Tongue (tissue), 1 donor: ENCODE measurements at regions not wholly inside any gene's neighbourhood (a gene's known extent, or its start where the extent isn't known, plus 50 kb on each side); places are given as distances from the start of the nearest gene placed in this dataset.

Experiments used
- DNase-seq: peaks from one replicate; pipeline ENCODE4 v3.0.0-alpha.2; 2015

GRCh38 chr3:124200407-124200806 lies 208.5 kb upstream of the ROPN1 start:
- DNase-seq: no peak

DNA sequence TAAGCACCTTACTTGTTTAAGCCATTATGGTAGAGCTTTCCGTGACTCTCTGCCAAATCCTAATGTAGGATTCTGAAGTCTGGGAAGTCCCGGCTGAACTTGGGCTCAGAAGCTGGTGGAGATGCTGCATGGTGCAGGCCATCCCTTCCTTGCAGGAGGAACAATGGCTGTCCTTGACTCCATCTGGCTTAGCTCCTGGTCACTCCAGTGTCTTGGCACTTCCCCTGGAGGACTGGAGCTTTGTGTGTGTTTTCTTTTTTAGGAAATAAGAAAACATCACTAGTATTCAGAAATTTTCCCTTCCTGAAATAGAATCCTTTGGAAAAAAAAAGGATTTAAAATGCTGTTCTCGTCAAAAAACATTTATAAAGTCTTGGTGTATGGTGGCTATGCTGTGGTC lies 209.3 kb upstream of the ROPN1 start:
- DNase-seq: no peak

GRCh38 chr3:124201786-124202185 lies 209.9 kb upstream of the ROPN1 start:
- peak; percentile 62 for DNase-seq

DNA sequence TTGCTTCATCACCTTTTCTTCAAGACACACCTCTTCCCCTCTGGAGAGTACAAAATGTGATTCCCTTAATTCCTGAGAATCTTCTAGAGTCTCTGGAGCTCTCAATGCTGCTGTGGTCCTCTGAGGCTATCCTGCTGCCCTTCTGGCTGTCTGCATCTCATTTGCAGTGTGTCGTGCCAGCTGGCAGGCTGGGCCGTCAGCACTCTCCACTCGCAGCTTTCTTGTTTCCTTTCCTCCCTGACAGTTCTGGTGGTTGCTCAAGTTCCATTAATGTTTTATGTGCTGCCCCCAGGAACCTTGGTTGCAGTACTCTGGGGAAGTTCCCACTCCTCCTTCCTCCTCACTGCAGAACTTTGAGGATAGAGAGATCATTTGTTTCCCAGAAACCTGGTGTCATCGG lies 210.8 kb upstream of the ROPN1 start:
- DNase-seq: peak; percentile 68

- no peak for DNase-seq
These were observed 211.4 kb upstream of the ROPN1 start for GRCh38 chr3:124203292-124203691.

- DNase-seq: no peak
These were observed 214.5 kb upstream of the ROPN1 start for GRCh38 chr3:124206225-124207055.

DNA sequence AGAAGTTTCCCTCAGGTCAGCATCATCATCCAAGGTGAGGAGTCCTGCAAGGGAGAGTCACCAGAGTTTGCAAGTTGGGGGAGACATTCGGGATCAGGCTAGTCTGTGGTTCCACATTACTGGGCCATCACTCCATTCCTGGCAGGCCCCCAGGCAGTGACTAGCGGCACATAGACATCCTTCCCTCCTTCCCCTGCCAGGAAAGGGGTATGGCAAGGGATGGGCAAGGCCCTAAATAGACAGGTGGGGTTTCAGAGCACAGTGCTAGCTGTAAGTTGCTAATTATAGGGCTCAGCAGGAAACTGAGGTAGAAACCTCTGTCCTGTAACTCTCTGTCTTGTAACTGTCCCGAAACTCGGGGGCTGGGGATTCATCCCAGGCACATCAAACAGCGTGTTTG lies 215.2 kb upstream of the ROPN1 start:
- no peak for DNase-seq

DNA sequence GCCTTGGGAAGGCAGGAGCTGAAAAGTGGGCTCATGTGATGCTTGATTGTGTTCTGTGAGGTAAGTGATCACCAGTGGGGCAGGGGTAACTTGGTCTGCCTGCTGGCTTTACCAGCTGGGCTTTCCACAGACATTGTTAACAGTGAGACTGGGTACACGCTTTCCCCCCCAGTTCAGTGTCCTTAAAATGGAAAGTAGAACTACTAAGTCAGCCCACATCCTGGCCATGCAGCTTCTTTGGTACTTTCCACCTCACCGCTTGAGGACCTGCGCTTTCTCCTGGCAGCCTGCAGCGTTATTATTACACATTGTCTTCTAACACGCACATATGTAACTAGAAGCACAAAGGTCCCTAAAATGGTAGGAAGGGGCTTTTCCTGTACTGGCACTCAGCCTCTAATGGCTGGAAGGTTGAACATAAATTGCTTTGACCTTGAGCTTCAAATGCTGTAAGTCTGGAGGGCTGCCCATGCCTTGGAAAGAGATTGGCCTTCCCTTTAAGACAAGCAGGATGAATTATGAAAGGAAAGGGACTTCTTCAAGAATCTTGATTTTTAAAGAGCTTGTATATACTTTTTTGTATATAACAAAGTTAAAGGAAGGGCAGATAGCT lies 216.1 kb upstream of the ROPN1 start:
- DNase-seq: no peak

DNA sequence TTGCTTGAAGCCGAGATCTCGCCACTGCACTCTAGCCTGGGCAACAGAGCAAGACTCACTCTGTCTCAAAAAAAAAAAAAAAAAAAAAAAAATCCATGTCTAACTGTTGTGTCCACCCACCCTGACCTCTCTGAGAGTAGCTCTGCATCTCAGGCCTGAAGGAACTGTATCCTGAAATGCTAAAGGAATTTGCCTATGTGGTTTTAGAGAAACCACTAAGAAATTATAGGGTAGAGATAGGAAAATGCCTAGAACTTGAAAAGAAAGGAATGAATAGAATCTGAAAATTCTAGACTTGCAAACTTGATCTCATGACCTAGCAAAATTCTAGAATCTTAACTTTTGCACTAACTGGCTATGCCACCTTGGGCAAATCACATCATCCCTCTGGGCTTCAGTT lies 217.5 kb upstream of the ROPN1 start:
- DNase-seq: no peak

DNA sequence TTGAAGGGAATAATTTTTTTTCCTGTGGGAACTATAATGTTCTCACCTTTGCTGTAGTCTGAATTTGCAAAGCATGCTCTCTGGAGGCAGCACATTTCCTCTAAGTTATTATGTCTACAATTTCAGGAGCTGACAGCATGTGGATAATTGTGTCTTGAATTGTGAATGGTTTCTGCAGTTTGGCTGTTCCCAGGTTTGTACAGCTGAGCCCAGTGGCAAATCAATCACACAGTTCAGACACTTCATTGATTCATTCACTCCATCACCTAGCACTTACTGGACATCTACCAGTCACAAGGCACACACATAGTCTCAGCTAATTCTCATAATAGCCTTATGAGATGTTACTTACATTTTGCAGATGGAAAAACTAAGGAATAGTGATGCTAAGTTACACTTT lies 219.0 kb upstream of the ROPN1 start:
- DNase-seq: no peak

DNA sequence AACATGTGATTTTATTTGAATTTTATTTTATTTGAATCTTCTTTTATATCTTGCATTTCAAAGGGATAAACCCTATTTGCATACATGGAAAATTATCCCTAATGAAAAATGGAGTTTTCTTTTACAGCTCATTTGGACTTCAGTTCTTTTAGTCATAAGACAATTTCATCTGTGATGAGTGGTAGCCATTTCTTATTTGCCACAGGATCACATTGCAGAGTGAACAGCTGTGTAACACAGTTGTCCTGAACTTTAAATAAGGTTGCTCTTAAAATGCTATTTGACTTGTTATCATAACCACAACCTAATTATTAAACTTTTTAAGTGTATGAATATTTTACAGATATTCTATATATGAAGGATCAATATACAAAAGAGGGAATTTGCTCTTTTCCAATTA lies 221.7 kb upstream of the ROPN1 start:
- peak; percentile 26 for DNase-seq

DNA sequence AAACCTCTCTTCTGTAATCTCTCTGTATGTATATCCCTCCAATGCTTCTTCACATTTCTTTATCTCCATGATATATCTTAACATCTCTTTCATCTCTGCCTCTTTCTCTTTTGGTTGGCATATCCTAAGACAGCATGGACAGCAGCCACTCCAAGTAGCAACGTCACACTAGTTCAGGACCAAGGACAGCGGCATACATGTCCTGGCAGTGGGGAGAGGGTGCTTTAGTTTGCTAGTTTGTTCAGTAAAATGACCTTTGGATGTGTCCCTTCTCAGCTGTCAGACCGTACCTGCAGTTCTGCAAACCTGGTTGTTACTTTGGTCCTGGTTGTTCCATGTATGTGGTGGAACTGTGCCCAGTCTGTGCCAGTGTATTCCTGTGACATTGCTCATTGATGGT lies 225.6 kb upstream of the ROPN1 start:
- DNase-seq: peak; percentile 94

DNA sequence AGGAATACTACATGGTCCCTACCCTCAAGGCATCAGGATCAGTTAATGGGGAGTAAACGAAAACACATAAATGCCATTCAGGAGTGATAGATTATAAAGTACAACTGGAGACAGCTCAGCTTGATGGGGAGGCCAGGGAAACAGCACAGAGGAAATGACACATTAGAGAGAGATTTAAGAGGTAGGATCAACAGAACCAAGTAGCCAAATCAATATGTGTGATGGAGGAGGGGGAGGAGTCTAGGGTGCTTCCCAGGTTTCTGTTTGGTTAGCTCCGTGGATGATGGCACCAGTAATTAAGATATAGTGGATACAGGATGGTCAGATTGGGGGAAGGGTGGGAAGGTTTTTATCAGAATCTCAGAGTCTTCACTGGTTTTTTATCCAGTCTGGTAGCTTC lies 229.5 kb upstream of the ROPN1 start:
- no peak for DNase-seq

GRCh38 chr3:124223853-124224252 lies 231.9 kb upstream of the ROPN1 start:
- no peak for DNase-seq

GRCh38 chr3:124227150-124227630 lies 235.3 kb upstream of the ROPN1 start:
- no peak for DNase-seq

DNA sequence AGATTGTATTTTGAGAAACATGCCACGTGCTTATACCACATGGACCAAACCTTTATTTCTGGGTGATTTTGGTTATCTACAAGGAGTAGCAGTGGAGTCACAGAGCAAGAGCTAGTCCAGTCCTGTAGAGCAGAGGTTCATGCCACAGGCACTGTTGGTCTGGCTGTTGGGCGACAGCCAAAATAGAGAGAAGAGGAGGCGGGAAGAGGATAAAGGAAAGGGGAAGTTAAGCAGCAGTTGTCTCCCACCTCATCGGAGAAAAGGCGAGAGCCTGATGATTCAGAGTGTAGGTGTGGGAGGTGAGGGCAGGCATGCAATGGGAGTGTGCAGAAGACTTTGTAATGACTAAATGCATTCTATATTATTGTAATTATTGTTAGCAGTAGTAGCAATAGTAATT lies 237.5 kb upstream of the ROPN1 start:
- DNase-seq: no peak

- DNase-seq: no peak
These were observed 237.9 kb upstream of the ROPN1 start for GRCh38 chr3:124229836-124230235.

DNA sequence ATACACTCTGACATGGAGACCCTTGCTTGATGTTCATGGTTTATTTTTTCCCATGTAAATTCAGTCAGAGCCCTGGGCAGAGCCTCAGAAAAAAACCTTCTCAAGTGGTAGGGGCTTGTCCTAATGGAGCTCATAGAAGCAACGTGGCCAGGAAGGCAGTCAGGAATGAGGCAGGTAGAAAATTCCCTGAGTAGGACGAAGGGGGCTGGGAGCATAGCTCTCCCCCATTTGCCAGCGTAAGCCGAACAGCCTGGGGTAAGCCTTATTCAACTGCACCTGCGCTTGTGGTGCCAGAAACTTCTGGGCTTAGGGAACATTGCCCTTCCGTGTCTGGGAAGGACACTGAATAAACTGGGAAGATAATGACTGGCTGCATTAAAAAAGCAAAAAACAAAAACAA lies 238.5 kb upstream of the ROPN1 start:
- DNase-seq: no peak

GRCh38 chr3:124230998-124231397 lies 239.1 kb upstream of the ROPN1 start:
- no peak for DNase-seq

DNA sequence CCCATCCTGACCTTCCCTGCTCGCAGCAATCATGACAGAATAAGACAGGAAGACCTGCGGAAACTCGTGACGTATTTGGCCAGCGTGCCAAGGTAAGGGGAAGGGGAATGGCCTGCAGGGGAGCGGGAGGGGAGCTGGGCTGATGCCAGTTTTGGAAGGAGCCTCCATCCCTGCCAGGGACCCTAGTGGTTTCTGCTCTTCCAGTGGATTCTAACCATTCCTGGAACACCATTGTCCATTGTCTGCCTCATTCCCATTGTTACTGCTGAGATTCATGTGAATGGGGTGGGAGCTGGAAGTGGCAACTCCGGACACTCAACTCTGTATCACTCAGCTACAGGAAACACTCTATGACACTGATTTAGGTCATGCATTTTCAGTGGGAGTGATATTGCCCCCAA lies 242.9 kb upstream of the ROPN1 start:
- no peak for DNase-seq

GRCh38 chr3:124235446-124235845 lies 243.5 kb upstream of the ROPN1 start:
- DNase-seq: no peak

GRCh38 chr3:124243177-124243859 lies 251.4 kb upstream of the ROPN1 start:
- DNase-seq: no peak

- DNase-seq: no peak
These were observed 254.5 kb upstream of the ROPN1 start for GRCh38 chr3:124246376-124246775.
